ENCODE measurements at regions not wholly inside any gene's neighbourhood (a gene's known extent, or its start where the extent isn't known, plus 50 kb on each side); places are given as distances from the start of the nearest gene placed in this dataset.

DNA sequence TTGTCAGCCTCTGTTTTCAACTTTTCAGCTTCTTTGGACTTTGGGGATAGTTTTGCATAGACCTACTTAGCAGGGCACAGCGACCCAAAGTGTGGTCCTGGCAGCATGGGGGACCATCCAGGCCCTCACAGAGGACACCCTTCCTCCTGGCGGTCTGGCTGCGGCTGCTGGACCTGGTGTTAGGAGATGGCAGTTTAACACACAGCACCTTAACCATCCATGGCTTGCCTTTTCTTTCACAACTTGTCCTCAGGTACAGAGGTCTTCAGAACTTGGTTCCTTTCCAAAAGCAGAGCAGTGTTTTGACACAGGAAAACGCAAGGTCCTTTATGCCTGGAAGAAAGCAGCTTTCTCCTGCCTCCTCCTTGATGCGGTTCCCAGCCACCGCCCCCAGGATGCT, 68.1 kb downstream of the RHOU start:
- Histone ChIP-seq H3K27ac (no peak overlapping the region), H3K27me3 (ENCODE audit: insufficient read depth, low read depth, severe bottlenecking) (no peaks in the 10 kb centered on the region), H3K36me3 (no peaks in the 10 kb centered on the region), H3K9me3 (ENCODE audit: severe bottlenecking) (no peaks in the 10 kb centered on the region), H3K4me3 (ENCODE audit: low read depth, low read length) (no peak overlapping the region)
- TF ChIP-seq, protein P1, sequence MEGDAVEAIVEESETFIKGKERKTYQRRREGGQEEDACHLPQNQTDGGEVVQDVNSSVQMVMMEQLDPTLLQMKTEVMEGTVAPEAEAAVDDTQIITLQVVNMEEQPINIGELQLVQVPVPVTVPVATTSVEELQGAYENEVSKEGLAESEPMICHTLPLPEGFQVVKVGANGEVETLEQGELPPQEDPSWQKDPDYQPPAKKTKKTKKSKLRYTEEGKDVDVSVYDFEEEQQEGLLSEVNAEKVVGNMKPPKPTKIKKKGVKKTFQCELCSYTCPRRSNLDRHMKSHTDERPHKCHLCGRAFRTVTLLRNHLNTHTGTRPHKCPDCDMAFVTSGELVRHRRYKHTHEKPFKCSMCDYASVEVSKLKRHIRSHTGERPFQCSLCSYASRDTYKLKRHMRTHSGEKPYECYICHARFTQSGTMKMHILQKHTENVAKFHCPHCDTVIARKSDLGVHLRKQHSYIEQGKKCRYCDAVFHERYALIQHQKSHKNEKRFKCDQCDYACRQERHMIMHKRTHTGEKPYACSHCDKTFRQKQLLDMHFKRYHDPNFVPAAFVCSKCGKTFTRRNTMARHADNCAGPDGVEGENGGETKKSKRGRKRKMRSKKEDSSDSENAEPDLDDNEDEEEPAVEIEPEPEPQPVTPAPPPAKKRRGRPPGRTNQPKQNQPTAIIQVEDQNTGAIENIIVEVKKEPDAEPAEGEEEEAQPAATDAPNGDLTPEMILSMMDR (IDR thresholded peaks at IDR 0.05; ENCODE audit: low read depth, low read length), result no peak
- DNase-seq, result no peak

DNA sequence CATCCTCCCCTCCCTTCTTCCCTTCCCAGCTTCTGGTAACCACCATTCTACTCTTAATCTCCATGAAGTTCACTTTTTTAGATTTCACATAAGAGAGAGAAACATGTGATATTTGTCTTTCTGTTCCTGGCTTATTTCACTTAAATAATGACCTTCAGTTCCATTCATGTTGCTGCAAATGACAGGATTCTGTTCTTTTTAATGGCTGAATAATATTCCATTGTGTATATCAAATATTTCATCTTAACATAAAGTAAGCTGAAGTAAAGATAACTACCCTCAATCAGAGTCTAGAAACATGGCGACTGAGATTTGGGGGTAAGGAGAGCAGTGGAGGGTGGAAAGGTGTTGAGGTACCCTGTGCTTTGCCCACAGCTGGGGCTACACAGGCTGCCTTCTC, 68.9 kb downstream of the RHOU start:
- Histone ChIP-seq H3K27me3 (ENCODE audit: insufficient read depth, low read depth, severe bottlenecking) (no peaks in the 10 kb centered on the region), H3K36me3 (no peaks in the 10 kb centered on the region), H3K4me3 (ENCODE audit: low read depth, low read length) (no peak overlapping the region), H3K27ac (no peak overlapping the region), H3K9me3 (ENCODE audit: severe bottlenecking) (no peaks in the 10 kb centered on the region)
- TF ChIP-seq, protein P1 (IDR thresholded peaks at IDR 0.05; ENCODE audit: low read depth, low read length), result no peak
- DNase-seq, result no peak

DNA sequence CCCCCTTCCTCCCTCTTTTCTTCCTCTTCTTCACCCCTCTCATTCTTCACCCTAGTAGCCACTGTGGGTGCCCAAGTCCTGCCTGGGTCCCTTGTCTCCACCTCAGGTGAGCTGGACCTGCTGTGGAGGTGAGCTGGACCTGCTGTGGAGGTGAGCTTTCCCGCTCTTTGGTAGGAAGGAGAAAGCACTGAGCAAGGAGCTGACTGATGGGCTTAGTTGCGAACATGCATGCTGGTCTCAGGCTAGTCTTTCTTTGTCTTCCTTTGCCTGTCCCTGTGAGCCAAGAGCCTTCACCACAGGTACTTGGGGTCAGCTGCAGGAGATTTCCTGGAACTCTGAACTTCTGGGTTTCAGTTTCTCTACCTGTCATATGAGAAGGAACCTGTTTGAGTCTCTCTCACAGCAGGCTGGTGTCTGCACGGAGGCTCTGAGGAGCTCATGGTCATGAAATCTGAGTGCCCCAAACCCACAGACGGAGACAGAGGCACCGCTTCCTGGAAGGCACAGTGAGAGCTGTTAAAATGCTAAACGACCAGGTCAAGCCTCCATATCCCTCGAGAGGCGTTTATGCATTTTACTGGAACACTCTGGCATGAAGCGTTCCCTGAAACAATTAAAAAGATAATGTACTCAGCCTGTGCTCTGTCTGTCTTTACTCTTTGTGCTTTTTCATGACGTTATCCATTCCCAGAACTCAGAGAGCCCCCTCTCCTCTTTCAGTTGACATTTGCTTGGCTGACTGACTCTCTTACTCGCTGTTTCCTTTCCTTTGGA, 69.5 kb downstream of the RHOU start:
- Histone ChIP-seq H3K27ac (no peak overlapping the region), H3K9me3 (ENCODE audit: severe bottlenecking) (no peaks in the 10 kb centered on the region), H3K4me3 (ENCODE audit: low read depth, low read length) (no peak overlapping the region), H3K27me3 (ENCODE audit: insufficient read depth, low read depth, severe bottlenecking) (no peaks in the 10 kb centered on the region), H3K36me3 (no peaks in the 10 kb centered on the region)
- TF ChIP-seq, protein P1 (IDR thresholded peaks at IDR 0.05; ENCODE audit: low read depth, low read length), result no peak
- no peak for DNase-seq

DNA sequence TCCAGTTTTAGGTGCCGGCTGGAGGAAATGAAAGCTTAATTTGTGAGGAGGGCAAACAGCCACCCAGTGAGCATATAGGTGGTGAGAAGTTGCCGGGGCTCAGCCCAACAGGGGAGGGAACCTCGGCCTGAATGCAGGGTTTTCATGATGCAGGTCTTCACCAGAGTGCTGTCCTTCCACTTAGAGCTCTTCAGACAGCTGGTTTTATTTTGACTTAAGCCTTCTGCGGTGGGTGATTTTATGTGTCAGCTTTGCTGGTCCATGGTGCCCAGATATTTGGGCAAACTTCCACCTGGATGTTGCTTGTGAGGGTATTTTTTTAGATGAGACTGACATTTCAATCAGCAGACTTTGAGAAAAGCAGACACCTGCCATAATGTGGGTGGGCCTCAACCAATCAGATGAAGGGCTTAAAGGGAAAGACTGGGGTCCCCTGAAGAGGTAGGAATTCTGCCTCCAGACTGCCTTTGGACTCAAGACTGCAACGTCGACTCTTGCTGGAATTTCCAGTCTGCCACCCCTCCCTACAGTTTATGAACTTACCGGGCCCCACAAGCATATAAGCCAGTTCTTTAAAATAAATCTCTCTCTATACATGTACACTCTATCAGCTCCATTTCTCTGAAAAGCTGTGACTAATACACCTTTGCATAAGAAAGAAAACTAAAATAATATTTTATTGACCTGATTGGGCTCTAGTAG, 72.8 kb downstream of the RHOU start:
- TF ChIP-seq, protein P1 (IDR thresholded peaks at IDR 0.05; ENCODE audit: low read depth, low read length), result no peak
- no peak for DNase-seq
- no peaks in the 10 kb centered on the region for H3K9me3 ChIP-seq (ENCODE audit: severe bottlenecking)
- no peaks in the 10 kb centered on the region for H3K36me3 ChIP-seq
- no peaks in the 10 kb centered on the region for H3K27me3 ChIP-seq (ENCODE audit: insufficient read depth, low read depth, severe bottlenecking)
- H3K4me3 ChIP-seq (ENCODE audit: low read depth, low read length), result no peak overlapping the region
- no peak overlapping the region for H3K27ac ChIP-seq

DNA sequence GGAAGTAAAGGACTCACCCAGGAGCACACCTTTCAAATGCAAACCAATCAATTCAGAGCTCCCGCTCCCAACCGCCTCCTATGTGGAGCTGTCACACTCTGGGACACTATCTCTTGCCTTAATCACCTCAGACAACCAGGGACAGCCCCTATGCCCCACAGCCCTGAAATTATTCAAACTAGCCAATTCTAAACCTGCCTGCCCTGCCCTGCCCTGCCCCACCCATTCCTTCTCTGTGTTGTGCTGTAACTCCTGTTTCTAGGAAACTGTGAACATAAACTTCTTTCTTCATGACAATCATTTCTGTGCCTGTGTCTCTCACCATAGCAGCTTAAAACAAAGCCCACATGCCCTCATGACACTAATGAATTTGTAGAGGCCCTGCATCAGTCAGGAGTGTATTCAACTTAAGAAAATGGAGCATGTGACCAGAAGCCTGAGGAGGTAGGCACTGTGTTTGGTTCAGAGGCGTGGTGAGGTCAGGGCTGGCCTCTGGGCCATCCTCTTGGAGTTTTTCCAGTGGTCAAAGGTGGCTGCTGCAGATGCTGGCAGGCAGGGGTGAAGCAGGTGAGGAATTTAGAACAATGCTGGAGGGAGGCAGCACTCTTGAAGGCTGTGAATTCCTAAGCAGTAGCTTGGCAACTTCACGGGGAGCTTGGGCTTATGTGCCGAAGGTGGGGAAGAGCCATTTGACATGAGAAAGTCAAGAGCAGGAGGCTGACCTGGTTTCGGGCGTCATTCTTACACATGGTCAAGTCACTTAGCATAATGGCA, 74.5 kb downstream of the RHOU start:
- H3K36me3 ChIP-seq, result no peaks in the 10 kb centered on the region

More for the DNA sequence above, 74.5 kb downstream of the RHOU start:
- TF ChIP-seq, protein P1 (IDR thresholded peaks at IDR 0.05; ENCODE audit: low read depth, low read length), result no peak
- no peaks in the 10 kb centered on the region for H3K27me3 ChIP-seq (ENCODE audit: insufficient read depth, low read depth, severe bottlenecking)
- no peak for DNase-seq
- H3K27ac ChIP-seq, result no peak overlapping the region
- H3K9me3 ChIP-seq (ENCODE audit: severe bottlenecking), result no peaks in the 10 kb centered on the region
- H3K4me3 ChIP-seq (ENCODE audit: low read depth, low read length), result no peak overlapping the region
